IMR-90 (cell line): ENCODE measurements at regions not wholly inside any gene's neighbourhood (a gene's known extent, or its start where the extent isn't known, plus 50 kb on each side); places are given as distances from the start of the nearest gene placed in this dataset.

Experiments
- CTCF ChIP-seq: conservative IDR thresholded peaks from 2 replicates; pipeline ENCODE4 v1.5.1; 2012; ENCODE audit warnings: mild to moderate bottlenecking, low read depth, low read length, improper control_type of control experiment
- MAFK ChIP-seq: IDR thresholded peaks from 2 replicates; pipeline ENCODE4 v1.6.1; 2012; ENCODE audit warnings: low read depth, low read length, improper control_type of control experiment
- POLR2A ChIP-seq: IDR thresholded peaks from 2 replicates; pipeline ENCODE4 v1.6.1; 2012; ENCODE audit warnings: mild to moderate bottlenecking, low read depth, low read length
- SMC3 ChIP-seq: fragments of 150-350 bp; IDR thresholded peaks from 2 replicates; pipeline ENCODE4 v1.6.1; 2016; ENCODE audit warnings: low read depth, mild to moderate bottlenecking, antibody characterized with exemption, low read length, moderate library complexity

DNA sequence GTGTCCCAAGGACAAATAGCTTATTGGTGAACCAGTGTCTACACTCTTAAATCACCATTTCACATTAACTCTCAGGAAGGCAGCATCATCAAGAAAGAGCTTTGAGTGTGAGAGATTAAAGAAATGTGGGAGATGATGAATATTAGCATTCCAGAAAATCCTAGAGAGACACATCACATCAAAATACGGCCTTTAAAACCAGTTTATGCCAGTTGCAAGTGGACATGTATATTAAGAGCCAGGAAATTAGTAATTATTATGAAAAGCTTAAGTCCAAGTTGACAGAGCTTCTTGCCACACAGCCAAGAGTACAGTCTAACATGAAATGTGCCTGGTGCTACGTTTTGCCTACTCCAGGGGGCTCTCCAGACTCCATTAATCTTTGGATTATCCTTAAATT is 503.0 kb upstream of the BOD1L1 start:
- TF ChIP-seq CTCF: 0 out of 2 replicates have a peak, but pooled peaks have one; percentile 5
- TF ChIP-seq POLR2A: no peak
- no peak for TF ChIP-seq MAFK
- TF ChIP-seq SMC3: no peak
